ENCODE measurements at regions not wholly inside any gene's neighbourhood (a gene's known extent, or its start where the extent isn't known, plus 50 kb on each side); places are given as distances from the start of the nearest gene placed in this dataset.

DNA sequence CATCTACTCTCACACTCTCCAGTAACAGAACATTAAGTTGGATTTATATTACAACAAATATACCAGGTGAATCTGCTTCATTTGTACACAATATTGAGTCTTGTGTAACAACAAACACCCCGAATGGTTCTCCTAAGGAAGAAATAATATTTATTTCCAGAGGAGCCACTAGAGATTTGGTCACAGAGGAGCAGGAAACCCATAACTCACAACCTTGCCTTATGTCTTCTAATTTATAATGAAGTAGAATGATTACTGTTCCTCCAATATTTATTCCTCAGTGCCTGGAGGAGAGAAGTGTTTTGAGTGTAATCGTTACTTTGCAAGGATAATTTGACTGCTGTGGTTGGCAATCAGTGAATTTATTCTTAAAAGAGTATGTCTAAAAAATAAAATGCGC is 1243.7 kb upstream of the PCDH20 start:
- H3K27me3 ChIP-seq (ENCODE audit: control insufficient read depth in 1 of 2, insufficient read depth in 2 of 2, low read length in 2 of 2), result no peaks in the 10 kb centered on the region
- CTCF ChIA-PET (ENCODE audit: low intra/inter-chr PET ratio, low total read pairs), result no interaction called here
- H3K4me3 ChIP-seq (replicated peaks in 1 of 3; ENCODE audit: insufficient read depth in 1 of 3, low read depth in 2 of 3, low read length in 3 of 3), result no peak overlapping the region
- H3K79me2 ChIP-seq (ENCODE audit: insufficient read depth, low read length), result no peaks in the 10 kb centered on the region
- FAIRE-seq (no peak), DNase-seq (ENCODE audit: low spot score) (no peak), ATAC-seq (no peak)
- H4K20me1 ChIP-seq (ENCODE audit: insufficient read depth, low read length), result no peaks in the 10 kb centered on the region
- POLR2A ChIA-PET, result no interaction called here
- H3K9ac ChIP-seq (ENCODE audit: insufficient read depth, low read depth, low read length), result no peak overlapping the region
- H3K4me1 ChIP-seq (ENCODE audit: insufficient read depth, low read length), result no peaks in the 10 kb centered on the region
- no peak overlapping the region for H2AFZ ChIP-seq (ENCODE audit: low read length)
- H3K9me3 ChIP-seq (ENCODE audit: low read length), result no peaks in the 10 kb centered on the region
- 16% methylated on average over 3 of the region's 3 CpGs for whole genome bisulfite sequencing (ENCODE audit: low lambda C conversion rate)
- no TSS peak for BruUV-seq (replicated peaks)
- H3K36me3 ChIP-seq (replicated peaks in 1 of 2; ENCODE audit: control insufficient read depth in 1 of 2, insufficient read depth in 2 of 2, low read length in 2 of 2), result no peaks in the 10 kb centered on the region
- H3K4me2 ChIP-seq (ENCODE audit: low read depth, low read length), result no peak overlapping the region
- in situ Hi-C loops (cut with HindIII; ENCODE audit: extremely low pct_ligation_motif_present, low pct_unique_long_range_greater_than_20kb), result no loop called here
- no peak overlapping the region for H3K27ac ChIP-seq (ENCODE audit: extremely low read length, insufficient read depth, low read length)
- TF ChIP-seq IKZF1 (IDR thresholded peaks at IDR 0.05), result no peak
- TF ChIP-seq RBM39 (IDR thresholded peaks at IDR 0.05; ENCODE audit: low read depth, low read length, poor library complexity, severe bottlenecking), result no peak
- TF ChIP-seq HDAC1 (CRISPR knock-in tag; IDR thresholded peaks at IDR 0.05), result no peak
- no peak for TF ChIP-seq ATF3 (CRISPR knock-in tag; IDR thresholded peaks at IDR 0.05)
- no peak for TF ChIP-seq SALL2 (CRISPR knock-in tag; IDR thresholded peaks at IDR 0.05)
- no peak for TF ChIP-seq PRPF4 (IDR thresholded peaks at IDR 0.05; ENCODE audit: low read depth, low read length, poor library complexity, severe bottlenecking)
- TF ChIP-seq ZNF704 (CRISPR knock-in tag; IDR thresholded peaks at IDR 0.05; ENCODE audit: borderline replicate concordance), result no peak
- no peak for TF ChIP-seq ZNF451 (CRISPR knock-in tag; IDR thresholded peaks at IDR 0.05)
- TF ChIP-seq ZSCAN25 (CRISPR knock-in tag; IDR thresholded peaks at IDR 0.05), result no peak
- no peak for TF ChIP-seq ZNF557 (CRISPR knock-in tag; IDR thresholded peaks at IDR 0.05)
- TF ChIP-seq ZFP90 (CRISPR knock-in tag; IDR thresholded peaks at IDR 0.05; ENCODE audit: borderline replicate concordance), result no peak
- no peak for TF ChIP-seq NBN (conservative IDR thresholded peaks at IDR 0.05)
- no peak for TF ChIP-seq ADNP (CRISPR knock-in tag; IDR thresholded peaks at IDR 0.05)
- TF ChIP-seq ZNF329 (CRISPR knock-in tag; IDR thresholded peaks at IDR 0.05; ENCODE audit: low read depth), result no peak
- TF ChIP-seq ZNF543 (CRISPR knock-in tag; IDR thresholded peaks at IDR 0.05), result no peak
- TF ChIP-seq, protein P1, sequence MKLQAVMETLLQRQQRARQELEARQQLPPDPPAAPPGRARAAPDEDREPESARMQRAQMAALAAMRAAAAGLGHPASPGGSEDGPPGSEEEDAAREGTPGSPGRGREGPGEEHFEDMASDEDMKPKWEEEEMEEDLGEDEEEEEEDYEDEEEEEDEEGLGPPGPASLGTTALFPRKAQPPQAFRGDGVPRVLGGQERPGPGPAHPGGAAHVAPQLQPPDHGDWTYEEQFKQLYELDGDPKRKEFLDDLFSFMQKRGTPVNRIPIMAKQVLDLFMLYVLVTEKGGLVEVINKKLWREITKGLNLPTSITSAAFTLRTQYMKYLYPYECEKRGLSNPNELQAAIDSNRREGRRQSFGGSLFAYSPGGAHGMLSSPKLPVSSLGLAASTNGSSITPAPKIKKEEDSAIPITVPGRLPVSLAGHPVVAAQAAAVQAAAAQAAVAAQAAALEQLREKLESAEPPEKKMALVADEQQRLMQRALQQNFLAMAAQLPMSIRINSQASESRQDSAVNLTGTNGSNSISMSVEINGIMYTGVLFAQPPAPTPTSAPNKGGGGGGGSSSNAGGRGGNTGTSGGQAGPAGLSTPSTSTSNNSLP (IDR thresholded peaks at IDR 0.05; ENCODE audit: low read depth, low read length), result no peak
- TF ChIP-seq, protein P2, sequence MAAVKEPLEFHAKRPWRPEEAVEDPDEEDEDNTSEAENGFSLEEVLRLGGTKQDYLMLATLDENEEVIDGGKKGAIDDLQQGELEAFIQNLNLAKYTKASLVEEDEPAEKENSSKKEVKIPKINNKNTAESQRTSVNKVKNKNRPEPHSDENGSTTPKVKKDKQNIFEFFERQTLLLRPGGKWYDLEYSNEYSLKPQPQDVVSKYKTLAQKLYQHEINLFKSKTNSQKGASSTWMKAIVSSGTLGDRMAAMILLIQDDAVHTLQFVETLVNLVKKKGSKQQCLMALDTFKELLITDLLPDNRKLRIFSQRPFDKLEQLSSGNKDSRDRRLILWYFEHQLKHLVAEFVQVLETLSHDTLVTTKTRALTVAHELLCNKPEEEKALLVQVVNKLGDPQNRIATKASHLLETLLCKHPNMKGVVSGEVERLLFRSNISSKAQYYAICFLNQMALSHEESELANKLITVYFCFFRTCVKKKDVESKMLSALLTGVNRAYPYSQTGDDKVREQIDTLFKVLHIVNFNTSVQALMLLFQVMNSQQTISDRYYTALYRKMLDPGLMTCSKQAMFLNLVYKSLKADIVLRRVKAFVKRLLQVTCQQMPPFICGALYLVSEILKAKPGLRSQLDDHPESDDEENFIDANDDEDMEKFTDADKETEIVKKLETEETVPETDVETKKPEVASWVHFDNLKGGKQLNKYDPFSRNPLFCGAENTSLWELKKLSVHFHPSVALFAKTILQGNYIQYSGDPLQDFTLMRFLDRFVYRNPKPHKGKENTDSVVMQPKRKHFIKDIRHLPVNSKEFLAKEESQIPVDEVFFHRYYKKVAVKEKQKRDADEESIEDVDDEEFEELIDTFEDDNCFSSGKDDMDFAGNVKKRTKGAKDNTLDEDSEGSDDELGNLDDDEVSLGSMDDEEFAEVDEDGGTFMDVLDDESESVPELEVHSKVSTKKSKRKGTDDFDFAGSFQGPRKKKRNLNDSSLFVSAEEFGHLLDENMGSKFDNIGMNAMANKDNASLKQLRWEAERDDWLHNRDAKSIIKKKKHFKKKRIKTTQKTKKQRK (IDR thresholded peaks at IDR 0.05; ENCODE audit: low read length), result no peak
- intact Hi-C loops (cut with micrococcal nuclease; ENCODE audit: unreplicated experiment), result no loop called here
